IMR-90 (cell line): ENCODE measurements at regions not wholly inside any gene's neighbourhood (a gene's known extent, or its start where the extent isn't known, plus 50 kb on each side); places are given as distances from the start of the nearest gene placed in this dataset.

Source experiments
- ATAC-seq: fragments of 200-7000 bp; cut with Tn5 transposase; 2 replicates; pipeline ENCODE4 v1.9.1; 2020; ENCODE audit warnings: low read depth, mild to moderate bottlenecking, moderate library complexity
- BruUV-seq: library from RNA; stranded (reverse); fragments of 400-500 nt; replicated peaks from 2 replicates; lab custom pipeline; 2021; lab: Mats Ljungman, UMichigan
- CTCF ChIA-PET: fragments of 300-600 bp; formaldehyde crosslinking; extraction: SDS; loops from one replicate; lab custom pipeline; 2021; ENCODE audit warnings: antibody characterized with exemption; lab: Yijun Ruan, JAX
- POLR2A ChIA-PET: fragments of 300-600 bp; sonication (Branson Sonifier 250); formaldehyde crosslinking; loops from one replicate; lab custom pipeline; 2022; ENCODE audit warnings: antibody characterized with exemption; ENCODE audit not compliant: unreplicated experiment; lab: Charles Lee
- DNase-seq: peaks from one replicate; pipeline ENCODE4 v3.0.0; 2013
- H2AFZ ChIP-seq: replicated peaks from 2 replicates; pipeline ENCODE3; 2013; ENCODE audit warnings: low read length, mild to moderate bottlenecking; ENCODE audit not compliant: poor library complexity
- H2AK5ac ChIP-seq: 2 replicates; pipeline ENCODE4 v1.6.1; 2013; ENCODE audit warnings: low read depth, low read length, inconsistent platforms
- H2AK9ac ChIP-seq: replicated peaks from 2 replicates; pipeline ENCODE3; 2013; ENCODE audit warnings: mild to moderate bottlenecking, low read depth, low read length, moderate library complexity; ENCODE audit not compliant: poor library complexity
- H2BK120ac ChIP-seq: 2 replicates; pipeline ENCODE4 v1.6.1; 2013; ENCODE audit warnings: low read depth, low read length, inconsistent platforms
- H2BK15ac ChIP-seq: 3 replicates; pipeline ENCODE4 v1.6.1; 2013; ENCODE audit warnings: low read depth, low read length, inconsistent platforms
- H2BK20ac ChIP-seq: 2 replicates; pipeline ENCODE4 v1.6.1; 2013; ENCODE audit warnings: low read depth, mild to moderate bottlenecking, inconsistent platforms, low read length, moderate library complexity
- H2BK5ac ChIP-seq: 2 replicates; pipeline ENCODE4 v1.6.1; 2013; ENCODE audit warnings: mild to moderate bottlenecking, low read depth, low read length, inconsistent platforms; ENCODE audit not compliant: poor library complexity, severe bottlenecking
- H3K14ac ChIP-seq: replicated peaks from 2 replicates; pipeline ENCODE4 v1.6.1; 2013; ENCODE audit warnings: low read depth, low read length, inconsistent platforms
- H3K18ac ChIP-seq: 2 replicates; pipeline ENCODE4 v1.6.1; 2013; ENCODE audit warnings: low read depth, low read length, control low read depth
- H3K23ac ChIP-seq: 2 replicates; pipeline ENCODE4 v1.6.1; 2013; ENCODE audit warnings: low read depth, low read length, inconsistent platforms
- H3K27ac ChIP-seq: 2 replicates; pipeline ENCODE4 v1.5.1; 2013; ENCODE audit warnings: mild to moderate bottlenecking, control low read depth, low read length; ENCODE audit not compliant: insufficient read depth
- H3K27me3 ChIP-seq: 2 replicates; pipeline ENCODE4 v1.6.1; 2013; ENCODE audit warnings: low read length; ENCODE audit not compliant: control insufficient read depth, insufficient read depth
- H3K36me3 ChIP-seq: 2 replicates; pipeline ENCODE4 v1.6.1; 2013; ENCODE audit warnings: low read length, mixed read lengths; ENCODE audit not compliant: control insufficient read depth, insufficient read depth
- H3K4ac ChIP-seq: 2 replicates; pipeline ENCODE4 v1.6.1; 2013; ENCODE audit warnings: low read depth, low read length, inconsistent platforms
- H3K4me1 ChIP-seq: 2 replicates; pipeline ENCODE4 v1.6.1; 2013; ENCODE audit warnings: low read length, mixed read lengths; ENCODE audit not compliant: control insufficient read depth, insufficient read depth
- H3K4me2 ChIP-seq: 2 replicates; pipeline ENCODE4 v1.6.1; 2013; ENCODE audit warnings: low read depth, mild to moderate bottlenecking, control low read depth, low read length, moderate library complexity
- H3K4me3 ChIP-seq: 2 replicates; pipeline ENCODE4 v1.5.1; 2013; ENCODE audit warnings: low read depth, mild to moderate bottlenecking, control low read depth, low read length, moderate library complexity; ENCODE audit not compliant: insufficient read depth
- H3K56ac ChIP-seq: 2 replicates; pipeline ENCODE4 v1.6.1; 2013; ENCODE audit warnings: low read length, inconsistent platforms; ENCODE audit not compliant: insufficient read depth; ENCODE audit errors: extremely low read depth
- H3K79me1 ChIP-seq, 2 experiments: 2 replicates each; pipeline ENCODE4 v1.6.1; 2013; ENCODE audit warnings: low read length in 2 of 2, inconsistent platforms in 1 of 2, low read depth in 1 of 2
- H3K9ac ChIP-seq: 2 replicates; pipeline ENCODE4 v1.6.1; 2013; ENCODE audit warnings: low read depth, low read length, control low read depth
- H3K9me1 ChIP-seq: 2 replicates; pipeline ENCODE4 v1.6.1; 2013; ENCODE audit warnings: low read length, inconsistent platforms; ENCODE audit not compliant: insufficient read depth
- H3K9me3 ChIP-seq: 2 replicates; pipeline ENCODE4 v1.6.1; 2013; ENCODE audit warnings: low read length; ENCODE audit not compliant: control insufficient read depth, insufficient read depth
- H4K20me1 ChIP-seq: 2 replicates; pipeline ENCODE4 v1.6.1; 2013; ENCODE audit warnings: low read length, inconsistent platforms; ENCODE audit not compliant: insufficient read depth
- H4K5ac ChIP-seq: 2 replicates; pipeline ENCODE4 v1.6.1; 2013; ENCODE audit warnings: mild to moderate bottlenecking, low read depth, low read length, control low read depth
- H4K8ac ChIP-seq, 2 experiments: 2 replicates each; pipeline ENCODE4 v1.6.1; 2013; ENCODE audit warnings: low read depth in 2 of 2, low read length in 2 of 2, control low read depth in 1 of 2, inconsistent platforms in 1 of 2
- H4K91ac ChIP-seq: 2 replicates; pipeline ENCODE4 v1.6.1; 2013; ENCODE audit warnings: low read depth, low read length, inconsistent platforms; ENCODE audit not compliant: insufficient read depth
- BHLHE40 ChIP-seq: fragments of 150-350 bp; IDR thresholded peaks from 2 replicates; pipeline ENCODE4 v1.6.1; 2016; ENCODE audit warnings: mild to moderate bottlenecking, low read depth, low read length
- CEBPB ChIP-seq: IDR thresholded peaks from 2 replicates; pipeline ENCODE4 v1.6.1; 2012; ENCODE audit warnings: low read depth, low read length, improper control_type of control experiment
- CHD1 ChIP-seq: IDR thresholded peaks from 2 replicates; pipeline ENCODE4 v1.6.1; 2012; ENCODE audit warnings: low read depth, low read length, improper control_type of control experiment
- FOS ChIP-seq: fragments of 150-350 bp; IDR thresholded peaks from 2 replicates; pipeline ENCODE4 v1.6.1; 2016; ENCODE audit warnings: low read depth, low read length
- MAFK ChIP-seq: IDR thresholded peaks from 2 replicates; pipeline ENCODE4 v1.6.1; 2012; ENCODE audit warnings: low read depth, low read length, improper control_type of control experiment
- MAZ ChIP-seq: IDR thresholded peaks from 2 replicates; pipeline ENCODE4 v1.6.1; 2012; ENCODE audit warnings: low read depth, mild to moderate bottlenecking, low read length, improper control_type of control experiment, moderate library complexity, borderline replicate concordance
- MXI1 ChIP-seq: IDR thresholded peaks from 2 replicates; pipeline ENCODE4 v1.6.1; 2012; ENCODE audit warnings: low read depth, mild to moderate bottlenecking, low read length, moderate library complexity, borderline replicate concordance
- NFE2L2 ChIP-seq: fragments of 150-350 bp; IDR thresholded peaks from 2 replicates; pipeline ENCODE4 v1.6.1; 2016; ENCODE audit warnings: low read depth, mild to moderate bottlenecking, low read length
- POLR2A ChIP-seq: IDR thresholded peaks from 2 replicates; pipeline ENCODE4 v1.6.1; 2012; ENCODE audit warnings: mild to moderate bottlenecking, low read depth, low read length
- RAD21 ChIP-seq: IDR thresholded peaks from 2 replicates; pipeline ENCODE4 v1.6.1; 2012; ENCODE audit warnings: low read length, improper control_type of control experiment
- RCOR1 ChIP-seq: IDR thresholded peaks from 2 replicates; pipeline ENCODE4 v1.6.1; 2012; ENCODE audit warnings: mild to moderate bottlenecking, low read length, improper control_type of control experiment; ENCODE audit not compliant: insufficient replicate concordance
- RFX5 ChIP-seq: IDR thresholded peaks from 2 replicates; pipeline ENCODE4 v1.8.0; 2012; ENCODE audit warnings: low read depth, mild to moderate bottlenecking, low read length, moderate library complexity
- SMC3 ChIP-seq: fragments of 150-350 bp; IDR thresholded peaks from 2 replicates; pipeline ENCODE4 v1.6.1; 2016; ENCODE audit warnings: low read depth, mild to moderate bottlenecking, antibody characterized with exemption, low read length, moderate library complexity
- WGBS, 2 experiments: methylation state at CpG; one replicate each; pipeline versions ENCODE4 v1.1.5 to v1.1.7; 2013; ENCODE audit warnings: missing lambda C conversion rate in 2 of 2; ENCODE audit not compliant: insufficient read length in 1 of 2; ENCODE audit errors: extremely low coverage in 2 of 2; 5-methylcytosine and 5-hydroxymethylcytosine counted together
- dilution Hi-C: fragments of 300-500 bp; cut with HindIII; formaldehyde crosslinking; loops from one replicate; pipeline ENCODE4 v1.14.3; 2018; ENCODE audit warnings: low sequenced_read_pairs; ENCODE audit not compliant: unreplicated experiment
- in situ Hi-C: fragments of 300-500 bp; cut with MboI; formaldehyde crosslinking; loops from 3 replicates; pipeline ENCODE4 v1.14.3; 2019; ENCODE audit warnings: low sequenced_read_pairs, inconsistent platforms, mixed read lengths
- intact Hi-C: fragments of 100-400 bp; cut with micrococcal nuclease; formaldehyde crosslinking; loops from 2 replicates; pipeline ENCODE4 v1.10.0; 2022
- TF ChIP-seq, protein P1 (sequence below): conservative IDR thresholded peaks from 2 replicates; pipeline ENCODE4 v1.5.1; 2012; ENCODE audit warnings: mild to moderate bottlenecking, low read depth, low read length, improper control_type of control experiment
- TF ChIP-seq, protein P2 (sequence below): fragments of 150-350 bp; IDR thresholded peaks from 2 replicates; pipeline ENCODE4 v1.6.1; 2016; ENCODE audit warnings: low read depth, mild to moderate bottlenecking, low read length, moderate library complexity, borderline replicate concordance
- TF ChIP-seq, protein P3 (sequence below): fragments of 150-350 bp; IDR thresholded peaks from 2 replicates; pipeline ENCODE4 v1.6.1; 2017; ENCODE audit warnings: mild to moderate bottlenecking, antibody characterized with exemption, low read length, low read depth

DNA sequence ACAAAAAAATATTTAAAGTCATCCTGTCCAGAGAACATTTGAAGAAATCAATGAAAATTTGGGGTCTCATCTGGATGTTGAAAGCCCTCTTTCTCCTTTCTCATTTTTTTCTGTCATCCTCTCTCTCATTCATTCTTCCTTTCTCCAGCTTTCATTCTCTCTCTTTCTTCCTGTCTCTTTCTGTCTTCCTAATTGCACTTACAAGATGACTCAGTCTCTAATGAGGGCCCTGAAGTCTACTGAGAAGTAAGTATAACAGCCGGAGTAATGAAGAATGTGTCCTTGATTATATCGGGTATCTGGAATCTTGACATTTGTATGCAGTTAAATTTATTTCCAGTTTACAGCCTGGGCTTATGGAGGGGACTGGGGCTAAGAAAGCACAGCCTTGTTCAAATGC lies 232.2 kb upstream of the SULF2 start:
- ChIA-PET CTCF (no interaction called here), POLR2A (no interaction called here)
- no peak overlapping the region for H2AK5ac ChIP-seq
- H3K14ac ChIP-seq, result no peak overlapping the region
- ATAC-seq, result no peak
- H3K56ac ChIP-seq, result no peak overlapping the region
- no TSS peak for BruUV-seq
- no peak overlapping the region for H2BK15ac ChIP-seq
- H4K8ac ChIP-seq, result no peak overlapping the region
- in situ Hi-C loops (loop anchor here (25.0 kb wide), 1 partner anchor 95 kb away; no protein-coding TSS in a partner anchor), intact Hi-C loops (no loop called here), dilution Hi-C loops (no loop called here)
- H2AK9ac ChIP-seq, result no peak overlapping the region
- TF ChIP-seq RCOR1, result no peak
- TF ChIP-seq SMC3, result no peak
- TF ChIP-seq FOS, result no peak
- TF ChIP-seq RAD21, result no peak
- no peak for TF ChIP-seq NFE2L2
- no peak for TF ChIP-seq MAFK
- TF ChIP-seq POLR2A, result no peak
- TF ChIP-seq, protein P1, sequence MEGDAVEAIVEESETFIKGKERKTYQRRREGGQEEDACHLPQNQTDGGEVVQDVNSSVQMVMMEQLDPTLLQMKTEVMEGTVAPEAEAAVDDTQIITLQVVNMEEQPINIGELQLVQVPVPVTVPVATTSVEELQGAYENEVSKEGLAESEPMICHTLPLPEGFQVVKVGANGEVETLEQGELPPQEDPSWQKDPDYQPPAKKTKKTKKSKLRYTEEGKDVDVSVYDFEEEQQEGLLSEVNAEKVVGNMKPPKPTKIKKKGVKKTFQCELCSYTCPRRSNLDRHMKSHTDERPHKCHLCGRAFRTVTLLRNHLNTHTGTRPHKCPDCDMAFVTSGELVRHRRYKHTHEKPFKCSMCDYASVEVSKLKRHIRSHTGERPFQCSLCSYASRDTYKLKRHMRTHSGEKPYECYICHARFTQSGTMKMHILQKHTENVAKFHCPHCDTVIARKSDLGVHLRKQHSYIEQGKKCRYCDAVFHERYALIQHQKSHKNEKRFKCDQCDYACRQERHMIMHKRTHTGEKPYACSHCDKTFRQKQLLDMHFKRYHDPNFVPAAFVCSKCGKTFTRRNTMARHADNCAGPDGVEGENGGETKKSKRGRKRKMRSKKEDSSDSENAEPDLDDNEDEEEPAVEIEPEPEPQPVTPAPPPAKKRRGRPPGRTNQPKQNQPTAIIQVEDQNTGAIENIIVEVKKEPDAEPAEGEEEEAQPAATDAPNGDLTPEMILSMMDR, result no peak
- no peak for TF ChIP-seq MAZ
- no peak for TF ChIP-seq RFX5
- TF ChIP-seq, protein P2, sequence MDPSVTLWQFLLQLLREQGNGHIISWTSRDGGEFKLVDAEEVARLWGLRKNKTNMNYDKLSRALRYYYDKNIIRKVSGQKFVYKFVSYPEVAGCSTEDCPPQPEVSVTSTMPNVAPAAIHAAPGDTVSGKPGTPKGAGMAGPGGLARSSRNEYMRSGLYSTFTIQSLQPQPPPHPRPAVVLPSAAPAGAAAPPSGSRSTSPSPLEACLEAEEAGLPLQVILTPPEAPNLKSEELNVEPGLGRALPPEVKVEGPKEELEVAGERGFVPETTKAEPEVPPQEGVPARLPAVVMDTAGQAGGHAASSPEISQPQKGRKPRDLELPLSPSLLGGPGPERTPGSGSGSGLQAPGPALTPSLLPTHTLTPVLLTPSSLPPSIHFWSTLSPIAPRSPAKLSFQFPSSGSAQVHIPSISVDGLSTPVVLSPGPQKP, result no peak
- no peak for TF ChIP-seq CEBPB
- no peak for TF ChIP-seq MXI1
- TF ChIP-seq, protein P3, sequence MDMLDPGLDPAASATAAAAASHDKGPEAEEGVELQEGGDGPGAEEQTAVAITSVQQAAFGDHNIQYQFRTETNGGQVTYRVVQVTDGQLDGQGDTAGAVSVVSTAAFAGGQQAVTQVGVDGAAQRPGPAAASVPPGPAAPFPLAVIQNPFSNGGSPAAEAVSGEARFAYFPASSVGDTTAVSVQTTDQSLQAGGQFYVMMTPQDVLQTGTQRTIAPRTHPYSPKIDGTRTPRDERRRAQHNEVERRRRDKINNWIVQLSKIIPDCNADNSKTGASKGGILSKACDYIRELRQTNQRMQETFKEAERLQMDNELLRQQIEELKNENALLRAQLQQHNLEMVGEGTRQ, result no peak
- no peak for TF ChIP-seq BHLHE40
- TF ChIP-seq CHD1, result no peak
- H3K4me2 ChIP-seq, result no peak overlapping the region
- no peak overlapping the region for H2BK20ac ChIP-seq
- H3K36me3 ChIP-seq, result no peaks in the 10 kb centered on the region
- WGBS, 2 experiments, result no CpG with 5 or more reads among the region's 2 CpGs
- H3K9ac ChIP-seq, result no peak overlapping the region
- H3K23ac ChIP-seq, result no peak overlapping the region
- H3K27ac ChIP-seq, result peak overlapping the region; percentile 64; the same call in 1 of the 2 replicates
- H2BK120ac ChIP-seq, result no peak overlapping the region
- no peak overlapping the region; the same call in 1 of the 2 replicates for H4K5ac ChIP-seq
- H3K27me3 ChIP-seq, result no peaks in the 10 kb centered on the region; the same call in 1 of the 2 replicates
- no peak overlapping the region for H3K4ac ChIP-seq
- H3K9me3 ChIP-seq, result peaks cover 7% of the 10 kb centered on the region
- no peak overlapping the region for H2AFZ ChIP-seq
- peak overlapping the region; percentile 52; the same call in 1 of the 2 replicates for H3K18ac ChIP-seq
- no peak for DNase-seq
- H4K91ac ChIP-seq, result no peak overlapping the region
- no peaks in the 10 kb centered on the region; the same call in 1 of the 2 replicates for H4K20me1 ChIP-seq
- no peaks in the 10 kb centered on the region for H3K9me1 ChIP-seq
- no peaks in the 10 kb centered on the region for H3K79me1 ChIP-seq
- no peak overlapping the region for H3K4me3 ChIP-seq
- H2BK5ac ChIP-seq, result no peak overlapping the region
- H3K4me1 ChIP-seq, result peaks cover 20% of the 10 kb centered on the region; the same call in 1 of the 2 replicates
